GM06990 (cell line): ENCODE measurements at regions not wholly inside any gene's neighbourhood (a gene's known extent, or its start where the extent isn't known, plus 50 kb on each side); places are given as distances from the start of the nearest gene placed in this dataset.

Source experiments
- DNase-seq: peaks from one replicate; pipeline ENCODE4 v3.0.0-alpha.2; 2011; ENCODE audit not compliant: insufficient read length; ENCODE audit errors: extremely low read depth
- H3K27me3 ChIP-seq: replicated peaks from 2 replicates; pipeline ENCODE4 v1.6.0; 2011; ENCODE audit warnings: low read length; ENCODE audit not compliant: control insufficient read depth, insufficient read depth
- H3K36me3 ChIP-seq: 2 replicates; pipeline ENCODE4 v1.5.1; 2011; ENCODE audit warnings: low read length; ENCODE audit not compliant: control insufficient read depth, insufficient read depth
- H3K4me3 ChIP-seq: replicated peaks from 2 replicates; pipeline ENCODE4 v1.5.1; 2011; ENCODE audit warnings: low read depth, mild to moderate bottlenecking, control low read depth, low read length
- CTCF ChIP-seq: IDR thresholded peaks from 2 replicates; pipeline ENCODE4 v1.5.1; 2011; ENCODE audit warnings: low read length, control low read depth, mild to moderate bottlenecking, inconsistent platforms; ENCODE audit not compliant: insufficient read depth, poor library complexity, severe bottlenecking

- peaks cover 33% of the 10 kb centered on the region for H3K36me3 ChIP-seq
- no peaks in the 10 kb centered on the region for H3K27me3 ChIP-seq
- peak overlapping the region; percentile 48 for H3K4me3 ChIP-seq
- peak; percentile 93 for DNase-seq
- peak; percentile 46 for TF ChIP-seq CTCF
Measured at GRCh38 chr12:124466216-124467128, 100.9 kb downstream of the NCOR2 start.

- no peak for DNase-seq
- Histone ChIP-seq H3K4me3 (peak overlapping the region; percentile 48), H3K36me3 (peaks cover 29% of the 10 kb centered on the region), H3K27me3 (no peaks in the 10 kb centered on the region)
- TF ChIP-seq CTCF, result no peak
Measured at GRCh38 chr12:124465473-124465872, 101.9 kb downstream of the NCOR2 start.

- H3K4me3 ChIP-seq, result no peak overlapping the region
- H3K27me3 ChIP-seq, result no peaks in the 10 kb centered on the region
- peaks cover 33% of the 10 kb centered on the region for H3K36me3 ChIP-seq
- no peak for TF ChIP-seq CTCF
- DNase-seq, result no peak
Measured at GRCh38 chr12:124464830-124465229, 102.6 kb downstream of the NCOR2 start.

- H3K36me3 ChIP-seq, result peaks cover 39% of the 10 kb centered on the region
- no peaks in the 10 kb centered on the region for H3K27me3 ChIP-seq
- DNase-seq, result no peak
- no peak for TF ChIP-seq CTCF
- H3K4me3 ChIP-seq, result no peak overlapping the region
Measured at GRCh38 chr12:124464062-124464461, 103.3 kb downstream of the NCOR2 start.

GRCh38 chr12:124463341-124463921, 104.0 kb downstream of the NCOR2 start:
- Histone ChIP-seq H3K4me3 (no peak overlapping the region), H3K36me3 (peaks cover 42% of the 10 kb centered on the region), H3K27me3 (no peaks in the 10 kb centered on the region)
- no peak for TF ChIP-seq CTCF
- no peak for DNase-seq
